ENCODE measurements at regions not wholly inside any gene's neighbourhood (a gene's known extent, or its start where the extent isn't known, plus 50 kb on each side); places are given as distances from the start of the nearest gene placed in this dataset.

GRCh38 chr10:69739634-69740033, 62.1 kb upstream of the COL13A1 start:
- Histone ChIP-seq H3K9me3 (ENCODE audit: insufficient read depth, low read depth, low read length) (no peaks in the 10 kb centered on the region), H3K4me1 (ENCODE audit: insufficient read depth, low read length) (peaks cover 8% of the 10 kb centered on the region), H4K20me1 (ENCODE audit: insufficient read depth, low read length) (no peaks in the 10 kb centered on the region), H3K27me3 (ENCODE audit: insufficient read depth, low read length) (peaks cover 6% of the 10 kb centered on the region), H2AFZ (ENCODE audit: low read depth, low read length) (no peak overlapping the region), H3K79me2 (ENCODE audit: insufficient read depth, low read length) (no peaks in the 10 kb centered on the region), H3K27ac (ENCODE audit: low read depth, low read length) (no peak overlapping the region), H3K36me3 (ENCODE audit: insufficient read depth, low read length) (no peaks in the 10 kb centered on the region), H3K4me2 (ENCODE audit: low read length) (no peak overlapping the region), H3K9ac (ENCODE audit: low read length) (no peak overlapping the region), H3K4me3 (ENCODE audit: insufficient read depth, low read depth, low read length) (no peak overlapping the region)
- no peaks in the 10 kb centered on the region for H3K36me3 Mint-ChIP-seq (ENCODE audit: low read depth, unreplicated experiment)
- H3K4me1 Mint-ChIP-seq (ENCODE audit: low read depth, unreplicated experiment) = peaks cover 11% of the 10 kb centered on the region
- no peak for TF ChIP-seq CTCF (IDR thresholded peaks at IDR 0.05; ENCODE audit: insufficient read depth, low read depth, low read length)
- no peak for TF ChIP-seq EZH2 (IDR thresholded peaks at IDR 0.05; ENCODE audit: insufficient read depth, low read length)
- no peak overlapping the region for H3K27ac Mint-ChIP-seq (ENCODE audit: unreplicated experiment)
- H3K27me3 Mint-ChIP-seq (ENCODE audit: low read depth, unreplicated experiment) = peaks cover 32% of the 10 kb centered on the region
- DNase-seq (ENCODE audit: low read depth) (no peak), FAIRE-seq (no peak)
- H3K9me3 Mint-ChIP-seq (ENCODE audit: unreplicated experiment) = peaks cover 7% of the 10 kb centered on the region
- H3K4me3 Mint-ChIP-seq (ENCODE audit: unreplicated experiment) = no peak overlapping the region

- Mint-ChIP-seq H3K27ac (ENCODE audit: unreplicated experiment) (no peak overlapping the region), H3K36me3 (ENCODE audit: low read depth, unreplicated experiment) (no peaks in the 10 kb centered on the region), H3K4me1 (ENCODE audit: low read depth, unreplicated experiment) (peaks cover 8% of the 10 kb centered on the region), H3K4me3 (ENCODE audit: unreplicated experiment) (no peak overlapping the region), H3K9me3 (ENCODE audit: unreplicated experiment) (peaks cover 7% of the 10 kb centered on the region), H3K27me3 (ENCODE audit: low read depth, unreplicated experiment) (peaks cover 34% of the 10 kb centered on the region)
- Histone ChIP-seq H3K4me1 (ENCODE audit: insufficient read depth, low read length) (peaks cover 3% of the 10 kb centered on the region), H2AFZ (ENCODE audit: low read depth, low read length) (no peak overlapping the region), H4K20me1 (ENCODE audit: insufficient read depth, low read length) (no peaks in the 10 kb centered on the region), H3K27ac (ENCODE audit: low read depth, low read length) (no peak overlapping the region), H3K4me2 (ENCODE audit: low read length) (no peak overlapping the region), H3K9me3 (ENCODE audit: insufficient read depth, low read depth, low read length) (no peaks in the 10 kb centered on the region), H3K36me3 (ENCODE audit: insufficient read depth, low read length) (no peaks in the 10 kb centered on the region), H3K9ac (ENCODE audit: low read length) (no peak overlapping the region), H3K27me3 (ENCODE audit: insufficient read depth, low read length) (peaks cover 9% of the 10 kb centered on the region), H3K79me2 (ENCODE audit: insufficient read depth, low read length) (no peaks in the 10 kb centered on the region), H3K4me3 (ENCODE audit: insufficient read depth, low read depth, low read length) (no peak overlapping the region)
- no peak for FAIRE-seq
- TF ChIP-seq EZH2 (IDR thresholded peaks at IDR 0.05; ENCODE audit: insufficient read depth, low read length) (no peak), CTCF (IDR thresholded peaks at IDR 0.05; ENCODE audit: insufficient read depth, low read depth, low read length) (no peak)
- no peak for DNase-seq (ENCODE audit: low read depth)
These were observed 61.6 kb upstream of the COL13A1 start for GRCh38 chr10:69740126-69740525.

- Histone ChIP-seq H3K27me3 (ENCODE audit: insufficient read depth, low read length) (peaks cover 14% of the 10 kb centered on the region), H3K79me2 (ENCODE audit: insufficient read depth, low read length) (no peaks in the 10 kb centered on the region), H3K27ac (ENCODE audit: low read depth, low read length) (no peak overlapping the region), H3K4me2 (ENCODE audit: low read length) (no peak overlapping the region), H3K9me3 (ENCODE audit: insufficient read depth, low read depth, low read length) (no peaks in the 10 kb centered on the region), H3K9ac (ENCODE audit: low read length) (no peak overlapping the region), H3K4me3 (ENCODE audit: insufficient read depth, low read depth, low read length) (no peak overlapping the region), H4K20me1 (ENCODE audit: insufficient read depth, low read length) (no peaks in the 10 kb centered on the region), H2AFZ (ENCODE audit: low read depth, low read length) (no peak overlapping the region), H3K36me3 (ENCODE audit: insufficient read depth, low read length) (no peaks in the 10 kb centered on the region), H3K4me1 (ENCODE audit: insufficient read depth, low read length) (no peaks in the 10 kb centered on the region)
- H3K36me3 Mint-ChIP-seq (ENCODE audit: low read depth, unreplicated experiment) = no peaks in the 10 kb centered on the region
- no peak overlapping the region for H3K27ac Mint-ChIP-seq (ENCODE audit: unreplicated experiment)
- no peak overlapping the region for H3K4me3 Mint-ChIP-seq (ENCODE audit: unreplicated experiment)
- peaks cover 7% of the 10 kb centered on the region for H3K9me3 Mint-ChIP-seq (ENCODE audit: unreplicated experiment)
- no peak for TF ChIP-seq CTCF (IDR thresholded peaks at IDR 0.05; ENCODE audit: insufficient read depth, low read depth, low read length)
- no peak for TF ChIP-seq EZH2 (IDR thresholded peaks at IDR 0.05; ENCODE audit: insufficient read depth, low read length)
- peaks cover 39% of the 10 kb centered on the region for H3K27me3 Mint-ChIP-seq (ENCODE audit: low read depth, unreplicated experiment)
- peaks cover 6% of the 10 kb centered on the region for H3K4me1 Mint-ChIP-seq (ENCODE audit: low read depth, unreplicated experiment)
- no peak for DNase-seq (ENCODE audit: low read depth)
- FAIRE-seq = no peak
These were observed 60.5 kb upstream of the COL13A1 start for GRCh38 chr10:69741252-69741651.

Data from astrocyte (in vitro differentiated cells and primary cell).